NCI-H2029 (cell line): ENCODE measurements at regions not wholly inside any gene's neighbourhood (a gene's known extent, or its start where the extent isn't known, plus 50 kb on each side); places are given as distances from the start of the nearest gene placed in this dataset.
"Not testable (repeated sequence)": the region's sequence is repeated elsewhere in the genome, so short reads cannot be mapped to it uniquely, and the experiment has no call there.

ENCODE experiments used
- DNase-seq: peaks from one replicate; lab custom pipeline; 2025; lab: John Stamatoyannopoulos, UW

DNA sequence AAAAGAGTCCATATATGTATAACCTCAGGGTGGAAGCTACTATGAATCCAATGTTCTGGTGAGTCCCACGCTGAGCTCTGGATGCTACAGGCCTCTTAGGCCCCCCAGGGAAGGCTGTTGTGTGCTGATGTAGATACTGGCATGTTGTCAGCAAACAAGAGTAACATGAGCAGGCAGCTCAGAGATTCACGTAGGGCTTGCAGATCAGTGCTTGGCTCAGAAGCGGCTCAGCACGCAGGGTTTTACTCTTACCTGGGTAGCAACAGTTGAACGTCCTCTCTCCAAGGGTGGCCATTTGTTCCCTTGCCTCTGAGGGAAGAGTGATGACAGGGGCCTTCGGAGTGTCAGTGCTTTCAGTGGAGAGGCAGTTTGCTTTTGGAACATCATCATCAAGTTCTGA lies 93.4 kb downstream of the ZFP64 start:
- DNase-seq = no peak

DNA sequence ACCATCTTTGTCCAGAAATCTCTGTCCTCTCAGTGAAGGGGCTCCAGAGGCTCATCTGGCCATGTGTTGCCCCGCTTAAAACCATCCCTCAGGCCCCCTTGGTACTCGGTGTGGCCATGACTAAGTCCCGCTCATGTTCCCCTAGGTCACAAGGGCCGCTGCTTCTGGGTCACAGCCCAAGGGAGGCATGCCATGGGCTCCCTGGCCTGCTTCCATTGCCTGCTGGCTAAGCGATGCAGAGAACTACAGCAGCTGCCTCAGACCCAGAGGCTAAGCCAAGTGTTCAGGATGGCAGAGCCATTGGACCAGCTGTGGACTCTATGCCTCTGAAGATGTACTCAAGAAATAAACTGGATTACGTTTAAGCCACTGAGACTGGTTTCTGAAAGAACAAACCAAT lies 95.5 kb downstream of the ZFP64 start:
- no peak for DNase-seq

GRCh38 chr20:52094693-52095092 lies 96.9 kb downstream of the ZFP64 start:
- DNase-seq = no peak

GRCh38 chr20:52093575-52093974 lies 98.0 kb downstream of the ZFP64 start:
- DNase-seq = no peak

GRCh38 chr20:52090035-52090434 lies 101.5 kb downstream of the ZFP64 start:
- DNase-seq = no peak

GRCh38 chr20:52087471-52087870 lies 104.1 kb downstream of the ZFP64 start:
- DNase-seq = no peak

- no peak for DNase-seq
These were observed 104.7 kb downstream of the ZFP64 start for GRCh38 chr20:52086878-52087277.

- DNase-seq = no peak
These were observed 106.9 kb downstream of the ZFP64 start for GRCh38 chr20:52084727-52085126.

DNA sequence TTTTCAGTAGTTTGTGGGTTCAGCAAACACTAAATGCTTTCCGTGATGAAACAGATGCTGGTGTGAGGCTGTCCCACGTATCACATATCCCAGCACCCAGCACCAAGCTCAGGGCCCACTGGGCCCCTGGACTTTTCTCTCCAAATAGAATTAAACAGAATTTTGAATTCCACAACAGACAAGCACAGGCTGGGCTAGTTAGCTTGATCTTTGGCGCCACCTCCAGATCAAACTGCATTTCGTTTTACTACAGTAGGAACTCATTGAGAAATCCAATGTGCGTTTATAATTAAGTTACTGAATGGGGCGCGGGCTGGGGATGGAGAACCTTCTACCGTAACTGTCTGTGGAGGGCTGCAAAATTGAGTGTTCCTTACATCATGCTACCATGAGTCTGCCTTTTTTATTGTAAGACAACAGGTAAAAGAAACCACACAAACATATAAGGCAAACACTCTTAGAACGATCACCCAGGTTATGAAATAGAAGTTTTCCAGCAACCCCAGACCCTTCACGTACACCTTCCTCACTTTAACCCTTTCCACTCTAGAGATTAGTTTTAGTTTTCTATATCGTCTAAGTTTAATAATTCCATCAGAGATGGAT lies 107.8 kb downstream of the ZFP64 start:
- DNase-seq = peak; percentile 16

- no peak for DNase-seq
These were observed 109.0 kb downstream of the ZFP64 start for GRCh38 chr20:52082612-52083011.

GRCh38 chr20:52081791-52082190 lies 109.8 kb downstream of the ZFP64 start:
- DNase-seq = no peak

GRCh38 chr20:52081066-52081465 lies 110.5 kb downstream of the ZFP64 start:
- DNase-seq = no peak

DNA sequence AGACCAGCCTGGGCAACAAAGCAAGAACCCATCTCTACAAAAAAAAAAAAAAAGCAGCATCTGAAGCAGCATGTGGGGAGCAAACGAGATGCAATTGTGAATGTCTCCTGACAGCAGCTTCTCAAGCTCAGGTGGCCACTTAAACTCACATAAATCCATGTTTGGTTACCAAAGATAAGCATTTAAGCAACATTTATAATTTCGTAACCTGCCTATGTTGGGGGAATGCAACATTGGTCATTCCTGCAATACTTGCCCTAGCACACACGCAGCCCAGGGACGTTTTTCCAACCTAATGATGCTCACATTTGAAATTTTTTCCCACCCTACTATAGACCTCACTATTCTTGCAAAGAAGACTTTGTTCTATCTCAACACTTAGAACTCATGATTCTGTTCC lies 113.3 kb downstream of the ZFP64 start:
- DNase-seq = no peak

GRCh38 chr20:52076164-52076563 lies 115.4 kb downstream of the ZFP64 start:
- no peak for DNase-seq

- DNase-seq = no peak
These were observed 116.2 kb downstream of the ZFP64 start for GRCh38 chr20:52075400-52075799.

DNA sequence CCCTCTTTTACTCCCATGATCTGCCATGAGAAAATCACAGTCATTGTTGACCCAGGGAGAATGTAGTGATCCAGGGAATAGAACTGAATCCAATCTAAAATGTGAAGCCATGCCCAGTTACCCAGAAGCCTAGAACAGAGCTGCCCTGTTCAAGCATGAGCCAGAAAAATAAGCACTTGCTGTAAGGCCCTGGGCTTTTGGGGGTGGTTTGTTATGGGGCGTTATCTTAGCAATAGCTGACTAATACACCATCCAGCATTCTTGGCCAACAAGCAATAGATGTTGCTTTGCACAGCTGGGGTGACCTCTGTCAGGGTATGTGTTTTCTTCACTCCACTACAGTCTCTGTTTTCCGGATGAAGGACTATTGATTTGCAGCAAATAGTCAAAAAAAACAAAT lies 120.4 kb downstream of the ZFP64 start:
- no peak for DNase-seq

DNA sequence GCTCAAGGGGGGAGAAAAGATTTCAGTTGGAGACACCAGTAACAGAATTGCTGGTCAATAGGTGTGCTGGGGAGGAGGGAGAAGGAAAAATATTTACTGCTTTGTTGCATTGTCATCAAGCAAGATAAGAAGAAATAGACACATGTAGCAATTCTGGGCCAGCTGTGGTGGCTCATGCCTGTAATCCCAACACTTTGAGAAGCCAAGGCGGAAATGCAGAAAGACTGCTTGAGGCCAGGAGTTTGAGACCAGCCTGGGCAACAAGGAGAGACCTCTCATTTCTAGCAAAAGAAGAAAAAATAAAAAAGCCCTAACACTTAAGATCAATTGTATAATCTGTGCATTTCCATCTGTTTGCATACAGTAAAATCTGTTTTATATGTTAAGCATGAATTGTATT lies 126.6 kb downstream of the ZFP64 start:
- DNase-seq = no peak

- no peak for DNase-seq
These were observed 128.9 kb downstream of the ZFP64 start for GRCh38 chr20:52062452-52063209.

DNA sequence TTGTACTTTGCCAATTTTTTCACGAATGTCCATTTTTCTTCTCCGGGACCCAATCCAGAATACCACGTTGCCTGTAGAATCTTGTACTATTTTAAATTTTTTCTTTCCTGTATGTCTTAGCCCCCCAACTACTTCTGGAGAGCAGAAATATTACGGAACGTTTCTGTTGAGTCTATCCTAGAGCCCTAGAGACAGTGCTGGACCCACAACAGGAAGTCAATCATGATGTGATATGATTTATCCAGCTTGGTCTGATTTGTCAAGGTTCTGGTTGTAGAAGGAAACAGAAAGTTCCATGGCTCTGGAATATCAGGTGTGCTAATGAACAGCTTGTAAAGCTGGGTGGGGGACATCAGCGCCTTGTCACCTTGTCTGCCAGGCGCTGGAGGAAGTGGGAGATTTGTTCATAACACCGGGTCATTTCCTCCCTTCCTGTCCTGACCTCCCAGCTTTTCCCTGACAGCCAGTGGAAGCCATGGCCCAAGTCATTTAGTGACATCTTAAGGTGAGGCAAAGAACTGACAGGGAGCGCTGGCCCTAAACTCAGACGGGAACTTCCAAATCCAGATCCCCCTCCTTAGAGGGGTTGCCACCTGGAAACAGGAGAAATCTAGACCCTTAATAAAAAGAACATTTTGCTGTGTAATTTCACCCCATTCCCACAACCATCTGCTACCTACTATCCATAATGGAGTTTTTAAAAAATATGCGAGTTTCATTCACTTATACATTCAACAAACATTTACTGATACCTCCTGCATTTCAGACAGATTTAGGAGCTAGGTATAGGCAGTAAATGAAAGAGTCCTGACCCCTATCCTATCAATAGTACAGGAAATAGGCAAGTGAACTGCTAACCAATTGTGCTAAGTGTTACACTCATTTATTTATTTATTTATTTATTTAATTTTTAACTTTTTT lies 130.5 kb downstream of the ZFP64 start:
- DNase-seq = no peak

- DNase-seq = not testable (repeated sequence)
These were observed 134.4 kb downstream of the ZFP64 start for GRCh38 chr20:52057133-52057532.

- no peak for DNase-seq
These were observed 135.1 kb downstream of the ZFP64 start for GRCh38 chr20:52056203-52057062.

GRCh38 chr20:52054123-52054522 lies 137.5 kb downstream of the ZFP64 start:
- DNase-seq = no peak
